22Rv1 (cell line): ENCODE measurements at regions not wholly inside any gene's neighbourhood (a gene's known extent, or its start where the extent isn't known, plus 50 kb on each side); places are given as distances from the start of the nearest gene placed in this dataset.

Source experiments
- H3K27ac ChIP-seq: fragments of 450-650 bp; 2 replicates; pipeline ENCODE4 v1.5.1; 2017
- CTCF ChIP-seq: fragments of 450-650 bp; IDR thresholded peaks from 2 replicates; pipeline ENCODE4 v1.5.1; 2017; ENCODE audit warnings: mild to moderate bottlenecking
- ZFX ChIP-seq: fragments of 450-650 bp; IDR thresholded peaks from 2 replicates; pipeline ENCODE4 v1.6.1; 2017; ENCODE audit warnings: antibody characterized with exemption, borderline replicate concordance

GRCh38 chr12:19792028-19792427 is 352.7 kb downstream of the AEBP2 start:
- H3K27ac ChIP-seq, result no peak overlapping the region
- TF ChIP-seq CTCF (no peak), ZFX (no peak)

- TF ChIP-seq ZFX (no peak), CTCF (no peak)
- H3K27ac ChIP-seq, result no peak overlapping the region
These were observed 354.8 kb downstream of the AEBP2 start for GRCh38 chr12:19794116-19794515.

- no peak overlapping the region for H3K27ac ChIP-seq
- TF ChIP-seq CTCF, result no peak
- TF ChIP-seq ZFX, result no peak
These were observed 359.9 kb downstream of the AEBP2 start for GRCh38 chr12:19799216-19799615.

- TF ChIP-seq ZFX, result no peak
- no peak for TF ChIP-seq CTCF
- H3K27ac ChIP-seq, result no peak overlapping the region
These were observed 360.8 kb downstream of the AEBP2 start for GRCh38 chr12:19799895-19800602.

GRCh38 chr12:19800884-19801283 is 361.6 kb downstream of the AEBP2 start:
- TF ChIP-seq ZFX (no peak), CTCF (no peak)

GRCh38 chr12:19801941-19802340 is 362.6 kb downstream of the AEBP2 start:
- TF ChIP-seq CTCF (no peak), ZFX (no peak)
- H3K27ac ChIP-seq, result no peak overlapping the region

More at GRCh38 chr12:19800884-19801283, 361.6 kb downstream of the AEBP2 start:
- no peak overlapping the region for H3K27ac ChIP-seq

GRCh38 chr12:19802915-19803314 is 363.6 kb downstream of the AEBP2 start:
- no peak overlapping the region for H3K27ac ChIP-seq
- TF ChIP-seq ZFX (no peak), CTCF (no peak)
